ENCODE measurements at regions not wholly inside any gene's neighbourhood (a gene's known extent, or its start where the extent isn't known, plus 50 kb on each side); places are given as distances from the start of the nearest gene placed in this dataset.
"Not testable (repeated sequence)": the region's sequence is repeated elsewhere in the genome, so short reads cannot be mapped to it uniquely, and the experiment has no call there.

- DNase-seq (ENCODE audit: low spot score), result no peak
Observed at GRCh38 chr14:104304451-104305351, 166.3 kb downstream of the KIF26A start.

- DNase-seq (ENCODE audit: low spot score), result no peak
Observed at GRCh38 chr14:104305511-104306449, 167.4 kb downstream of the KIF26A start.

DNA sequence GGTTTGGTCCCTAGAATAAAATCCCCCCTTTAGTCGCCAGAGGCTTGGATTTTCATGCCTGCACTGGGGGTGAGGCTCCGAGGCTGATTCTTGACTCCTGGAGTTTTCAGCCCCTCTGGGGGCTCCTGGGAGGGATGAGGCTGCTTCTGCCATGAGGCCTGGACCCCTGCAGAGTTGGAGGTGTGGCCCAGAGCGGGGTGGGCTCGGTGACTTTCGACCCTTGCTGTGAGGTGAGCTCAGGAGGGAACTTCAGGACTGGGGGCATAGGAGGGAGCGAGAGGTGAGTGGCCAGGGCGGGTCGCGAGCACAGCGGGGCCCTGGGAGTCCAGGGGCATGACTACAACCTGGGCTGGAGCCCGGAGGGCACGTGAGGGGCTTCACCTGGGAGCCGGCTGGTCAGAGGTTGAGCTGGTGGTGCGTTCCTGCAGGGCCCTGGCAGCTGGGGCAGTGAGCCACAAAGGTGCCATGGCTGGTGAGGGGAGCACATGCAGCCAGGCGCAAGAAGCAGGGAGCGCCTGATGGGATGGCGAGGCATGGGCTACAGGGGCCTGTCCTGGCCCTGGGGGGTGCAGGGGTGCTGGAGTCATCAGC lies 168.2 kb downstream of the KIF26A start:
- no peak for DNase-seq (ENCODE audit: low spot score)

DNA sequence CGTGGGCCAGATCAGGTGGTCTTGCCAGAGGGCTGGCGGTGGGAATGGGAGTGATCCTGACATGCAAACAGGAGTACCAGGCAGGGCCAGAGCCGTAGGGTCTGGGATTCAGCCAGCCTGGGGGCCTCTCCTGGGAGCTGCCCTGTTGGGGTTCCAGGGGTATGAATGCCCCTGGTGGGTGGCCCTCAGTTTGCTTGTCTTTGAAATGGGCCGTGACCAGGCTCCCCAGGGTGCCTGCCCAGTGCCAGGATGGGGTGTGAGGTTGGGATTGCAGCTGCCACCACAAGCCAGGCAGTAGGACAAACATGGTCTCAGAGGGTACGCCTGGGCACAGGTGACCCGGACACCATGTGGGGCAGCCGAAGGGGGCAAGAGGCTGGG lies 168.8 kb downstream of the KIF26A start:
- no peak for DNase-seq (ENCODE audit: low spot score)

DNA sequence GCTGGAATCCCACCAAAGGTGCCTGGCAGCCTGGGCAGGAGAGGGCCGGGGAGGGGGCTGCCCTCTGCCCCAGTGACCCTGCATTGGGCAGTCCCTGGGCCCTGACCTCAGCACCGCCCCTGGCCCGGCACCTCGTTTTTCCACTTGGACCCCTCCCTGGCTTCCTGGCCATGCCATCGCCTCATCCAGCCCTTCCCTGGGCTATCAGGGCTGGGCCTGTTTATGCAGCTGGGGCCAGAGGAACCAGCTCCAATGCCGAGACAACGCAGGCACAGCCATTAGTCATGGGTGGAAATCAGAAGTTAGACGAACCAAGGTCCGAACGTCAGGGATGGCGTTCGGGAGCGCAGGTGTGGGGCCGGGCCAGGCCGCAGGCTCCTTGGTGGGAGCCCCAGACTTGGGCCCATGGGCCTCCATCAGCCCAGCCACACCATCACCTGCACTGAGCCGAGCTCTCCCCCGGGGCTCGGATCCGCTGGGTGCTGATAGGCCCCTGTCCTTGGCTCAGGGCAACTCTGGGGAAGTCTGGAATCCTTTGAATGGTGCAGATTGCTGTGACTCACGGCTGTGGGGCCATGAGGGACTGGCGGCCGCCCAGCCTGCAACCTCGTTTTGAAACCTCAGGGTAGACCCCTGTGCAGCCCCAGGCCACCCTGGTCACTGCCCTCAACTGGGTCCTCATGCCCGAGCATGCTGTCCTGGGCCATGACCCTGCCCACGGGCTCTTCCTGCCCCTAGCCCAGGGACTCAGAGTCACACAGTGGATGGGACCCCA lies 169.4 kb downstream of the KIF26A start:
- no peak for DNase-seq (ENCODE audit: low spot score)

DNA sequence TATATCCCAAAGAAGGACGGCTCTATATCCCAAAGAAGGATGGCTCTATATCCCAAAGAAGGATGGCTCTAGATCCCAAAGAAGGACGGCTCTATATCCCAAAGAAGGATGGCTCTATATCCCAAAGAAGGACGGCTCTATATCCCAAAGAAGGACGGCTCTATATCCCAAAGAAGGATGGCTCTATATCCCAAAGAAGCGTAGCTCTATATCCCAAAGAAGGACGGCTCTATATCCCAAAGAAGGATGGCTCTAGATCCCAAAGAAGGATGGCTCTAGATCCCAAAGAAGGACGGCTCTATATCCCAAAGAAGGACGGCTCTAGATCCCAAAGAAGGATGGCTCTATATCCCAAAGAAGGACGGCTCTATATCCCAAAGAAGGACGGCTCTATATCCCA lies 170.1 kb downstream of the KIF26A start:
- not testable (repeated sequence) for DNase-seq (ENCODE audit: low spot score)

DNA sequence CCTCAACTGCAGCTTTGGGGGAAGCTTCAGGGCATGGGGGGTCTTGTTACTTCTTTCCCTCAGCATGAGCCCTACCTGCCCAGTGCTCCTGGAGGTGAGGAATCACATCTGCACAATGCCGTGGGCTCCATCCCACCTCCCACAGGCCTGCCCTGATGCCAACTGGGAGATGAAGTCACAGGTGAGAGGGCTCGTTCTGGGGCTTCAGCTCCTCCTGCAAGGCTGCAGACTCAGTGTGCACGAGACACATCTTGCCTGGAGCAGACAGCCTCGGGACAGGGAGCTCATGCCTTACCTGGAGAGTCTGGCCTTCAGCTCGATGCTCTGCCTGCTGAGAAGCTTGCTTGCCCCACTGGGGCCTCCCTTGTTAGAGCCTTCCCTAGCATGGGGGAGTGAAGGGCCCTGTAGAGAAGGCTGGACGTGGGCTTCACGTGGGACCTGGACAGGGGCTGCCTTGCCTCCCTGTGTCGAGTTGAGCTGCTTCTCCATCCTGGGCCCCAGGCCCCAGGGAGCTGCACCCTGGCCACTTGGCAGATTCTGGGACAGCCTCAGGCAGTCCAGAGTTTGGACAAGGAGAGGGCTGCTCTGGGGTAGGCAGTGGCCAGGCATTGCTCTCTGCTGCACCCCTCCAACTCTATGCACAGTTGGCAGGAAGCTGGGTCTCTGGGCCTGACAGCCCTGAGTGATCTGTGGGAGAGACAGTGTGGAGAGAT lies 171.4 kb downstream of the KIF26A start:
- no peak for DNase-seq (ENCODE audit: low spot score)

- DNase-seq (ENCODE audit: low spot score), result no peak
Observed at GRCh38 chr14:104311358-104311757, 173.0 kb downstream of the KIF26A start.

- no peak for DNase-seq (ENCODE audit: low spot score)
Observed at GRCh38 chr14:104313674-104314073, 175.3 kb downstream of the KIF26A start.

DNA sequence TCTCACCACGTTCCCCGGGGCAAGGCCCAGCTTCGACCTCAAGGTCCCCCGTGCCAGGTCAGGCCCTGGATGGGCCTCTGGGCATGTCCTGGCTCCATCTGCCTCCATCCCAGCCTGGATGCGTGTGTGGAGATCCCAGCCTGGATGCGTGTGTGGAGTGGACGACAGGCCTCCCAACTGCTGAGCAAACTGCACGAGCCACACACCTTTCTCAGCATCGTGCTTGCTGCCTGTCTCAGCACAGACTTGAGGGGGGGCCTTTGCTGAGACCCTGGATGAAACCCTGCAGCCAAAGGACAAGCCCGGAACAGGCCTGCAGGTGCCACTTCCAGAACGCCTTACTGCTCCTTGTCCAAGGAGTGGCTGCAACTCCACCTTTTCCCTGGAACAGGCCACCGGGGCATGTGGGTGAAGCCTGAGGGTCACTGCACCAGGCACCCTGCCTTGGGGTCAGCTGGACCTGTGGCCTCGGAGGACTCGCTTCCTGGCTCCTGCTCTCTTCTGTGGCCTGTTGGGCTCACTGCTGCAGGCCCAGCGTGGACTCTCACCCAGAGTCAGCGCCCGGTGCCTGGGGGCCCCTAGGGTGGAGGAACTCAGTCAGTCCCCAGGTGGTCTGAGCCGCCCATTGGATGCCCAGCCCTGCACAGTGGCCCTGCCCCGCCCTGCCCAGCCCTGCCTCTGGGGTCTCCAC lies 176.0 kb downstream of the KIF26A start:
- no peak for DNase-seq (ENCODE audit: low spot score)

- DNase-seq (ENCODE audit: low spot score), result no peak
Observed at GRCh38 chr14:104315169-104315568, 176.8 kb downstream of the KIF26A start.

DNA sequence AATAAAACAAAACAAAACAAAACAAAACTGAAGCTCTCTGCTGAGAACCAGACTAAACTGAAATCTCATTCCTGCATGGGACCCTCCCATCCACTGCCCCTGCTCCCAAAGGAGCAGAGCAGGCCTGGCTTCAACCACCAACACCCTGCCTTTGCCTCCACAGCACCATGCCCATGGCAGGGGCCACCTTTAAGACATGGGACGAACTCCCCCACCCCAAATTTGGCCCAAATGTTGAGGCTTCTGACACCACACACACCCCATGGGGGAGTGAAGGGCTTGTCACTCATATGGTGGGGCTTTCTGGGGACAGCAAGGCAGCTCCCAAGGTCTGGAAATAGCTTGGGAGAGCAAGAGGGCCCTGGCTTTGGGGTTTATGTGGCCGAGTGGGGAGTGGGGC lies 177.2 kb downstream of the KIF26A start:
- no peak for DNase-seq (ENCODE audit: low spot score)

DNA sequence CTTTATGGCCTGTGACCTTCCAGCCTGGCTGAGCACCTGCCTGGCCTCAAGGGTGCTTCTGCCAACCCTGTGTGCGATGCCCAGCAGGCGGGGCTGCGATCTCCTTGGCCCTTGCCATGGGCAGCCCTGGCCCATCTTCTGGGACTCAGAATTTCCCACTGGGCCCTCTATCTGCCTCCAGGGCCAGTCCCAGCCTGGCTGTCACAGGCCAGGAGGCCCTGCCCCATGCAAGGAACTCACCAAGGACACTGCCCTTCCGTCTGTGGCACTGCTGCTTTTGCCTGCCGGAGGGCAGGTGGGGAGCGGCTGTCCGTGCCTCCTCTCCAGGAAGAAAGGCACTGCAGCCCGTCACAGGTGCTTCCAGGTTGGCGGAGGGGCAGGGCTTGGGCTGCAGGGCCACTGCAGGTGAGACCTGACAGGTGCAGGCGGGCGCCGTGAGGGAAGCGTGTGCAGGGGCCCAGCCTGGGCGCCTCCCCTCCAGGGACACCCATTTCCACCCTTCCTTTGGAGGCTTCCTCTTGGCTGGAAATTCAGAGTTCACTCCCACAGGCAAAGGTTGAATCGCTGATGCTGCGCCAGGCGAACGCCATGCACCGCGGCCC lies 177.8 kb downstream of the KIF26A start:
- no peak for DNase-seq (ENCODE audit: low spot score)

DNA sequence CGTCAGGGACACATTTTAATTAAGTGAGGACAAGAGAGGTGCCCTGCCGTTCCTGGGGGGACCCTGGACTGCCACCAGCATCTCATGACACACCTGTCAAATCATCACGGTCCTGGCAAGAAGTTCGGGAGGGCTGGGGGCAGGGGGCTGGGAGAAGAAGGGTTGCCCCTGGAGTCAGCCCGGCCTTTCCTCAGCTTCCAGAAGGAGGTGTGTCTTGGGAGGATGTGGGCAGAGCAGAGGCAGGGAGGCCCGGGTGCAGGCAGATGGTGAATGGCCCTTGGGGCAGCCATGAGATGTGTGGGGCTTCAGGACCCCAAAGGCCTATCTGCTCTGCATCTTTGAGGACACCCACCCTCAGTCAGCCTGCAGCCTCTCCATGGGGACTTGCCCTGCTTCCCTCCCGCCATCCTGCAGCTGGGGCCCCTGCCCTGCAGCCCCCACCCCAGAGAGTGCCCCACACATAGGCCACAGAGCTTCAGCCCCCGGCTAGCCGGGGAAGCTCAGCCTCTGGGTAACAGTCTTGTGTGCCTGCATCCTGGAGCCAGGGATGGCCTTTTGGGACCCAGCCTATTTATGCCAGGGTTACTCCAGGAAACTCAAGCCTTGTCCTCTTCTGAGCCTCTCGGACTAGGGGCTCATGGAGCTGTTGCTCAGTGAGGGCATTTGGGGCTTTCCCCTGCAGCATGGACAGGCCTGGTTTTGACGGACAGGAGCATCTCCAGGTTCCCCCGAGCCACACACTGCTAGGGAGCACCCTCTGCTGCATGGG lies 178.5 kb downstream of the KIF26A start:
- no peak for DNase-seq (ENCODE audit: low spot score)

DNA sequence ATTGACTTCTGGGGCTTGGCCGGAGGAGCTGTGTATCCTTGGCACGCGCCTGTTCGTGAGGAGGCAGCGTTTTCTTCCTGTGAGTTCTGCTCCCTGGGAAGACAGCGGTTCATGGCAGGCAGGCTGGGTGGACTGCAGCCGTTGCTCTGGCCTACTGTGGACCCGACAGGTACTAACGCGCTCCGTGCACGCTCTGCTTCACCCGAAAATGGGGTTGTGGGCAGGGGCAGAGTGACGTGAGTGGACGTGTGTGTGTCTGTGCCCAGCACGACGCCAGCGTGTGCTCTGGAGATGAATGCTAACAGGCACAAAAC lies 179.1 kb downstream of the KIF26A start:
- DNase-seq (ENCODE audit: low spot score), result no peak

DNA sequence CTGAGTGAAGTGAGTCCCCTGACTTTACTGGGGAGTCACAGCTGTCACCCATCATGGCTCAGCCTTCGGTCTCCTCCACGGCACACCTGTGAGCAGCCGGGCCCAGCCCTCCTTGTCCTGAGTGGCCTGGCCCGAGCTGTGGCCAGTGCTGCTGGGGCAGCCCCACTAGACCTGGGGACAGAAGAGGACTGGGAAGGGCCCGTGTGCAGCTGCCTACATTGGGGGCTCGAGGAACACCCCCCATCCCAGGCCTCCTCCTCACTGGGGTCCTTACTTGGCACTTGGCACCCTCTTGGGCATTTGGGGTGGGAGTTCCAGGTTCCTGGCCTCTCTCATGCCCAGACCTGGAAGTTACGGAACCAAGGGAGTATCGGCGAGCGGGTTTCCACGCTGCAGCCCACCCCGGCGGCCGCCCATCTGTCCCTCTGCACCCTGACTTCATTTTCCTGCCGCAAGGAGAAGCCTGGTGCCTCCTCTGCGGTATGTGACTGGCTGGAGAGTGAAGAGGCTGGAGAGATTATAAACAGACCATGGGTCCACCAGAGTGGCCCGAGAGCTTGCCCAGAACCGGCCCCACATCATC lies 179.7 kb downstream of the KIF26A start:
- no peak for DNase-seq (ENCODE audit: low spot score)

DNA sequence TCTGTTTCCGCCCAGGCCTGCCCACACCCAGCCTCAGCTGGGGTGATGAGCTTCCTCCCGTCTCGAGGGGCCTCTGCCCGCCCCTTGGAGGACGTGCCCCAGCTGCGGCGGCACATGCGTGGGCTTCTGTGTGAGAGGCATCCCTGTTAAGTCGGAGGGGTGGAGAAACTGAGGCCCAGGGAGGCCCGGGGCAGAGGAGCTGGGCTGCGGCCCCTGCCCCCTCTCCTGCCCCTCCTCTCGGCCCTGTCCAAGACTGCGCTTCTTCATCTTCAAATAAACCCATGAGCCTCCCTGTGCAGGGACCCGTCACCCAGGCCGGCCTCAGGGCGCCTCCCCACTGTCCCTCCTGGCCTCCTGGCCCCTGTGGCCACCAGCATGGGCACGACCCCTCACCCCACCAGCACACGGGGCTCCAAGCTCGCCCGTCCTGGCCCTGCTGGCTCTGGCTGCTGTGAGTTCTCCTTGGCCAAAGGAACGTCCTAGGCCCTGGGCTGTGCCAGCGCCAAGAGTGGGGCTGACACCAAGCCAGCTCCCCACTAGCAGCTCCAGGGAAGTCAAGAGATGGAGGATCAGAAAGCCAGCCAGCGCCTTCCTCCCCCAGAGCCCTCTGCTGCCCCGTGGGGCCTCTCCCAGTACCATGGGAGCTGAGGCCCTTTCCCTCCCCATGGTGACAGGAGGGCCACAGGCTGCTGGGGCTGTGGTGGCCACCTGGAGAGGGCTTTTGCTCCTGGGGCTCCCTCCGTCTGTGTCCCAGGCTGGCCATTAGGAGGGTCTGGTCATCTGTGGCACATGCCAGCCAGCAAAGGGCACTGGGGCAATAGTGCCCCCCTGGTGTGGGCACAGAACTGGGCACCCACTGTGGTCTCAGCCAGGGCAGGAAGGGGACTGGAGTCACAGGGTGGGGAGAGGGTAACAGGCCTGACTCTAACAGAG lies 180.4 kb downstream of the KIF26A start:
- DNase-seq (ENCODE audit: low spot score), result no peak

Measured in globus pallidus (tissue), 1 donor.